ENCODE measurements at regions not wholly inside any gene's neighbourhood (a gene's known extent, or its start where the extent isn't known, plus 50 kb on each side); places are given as distances from the start of the nearest gene placed in this dataset.

DNA sequence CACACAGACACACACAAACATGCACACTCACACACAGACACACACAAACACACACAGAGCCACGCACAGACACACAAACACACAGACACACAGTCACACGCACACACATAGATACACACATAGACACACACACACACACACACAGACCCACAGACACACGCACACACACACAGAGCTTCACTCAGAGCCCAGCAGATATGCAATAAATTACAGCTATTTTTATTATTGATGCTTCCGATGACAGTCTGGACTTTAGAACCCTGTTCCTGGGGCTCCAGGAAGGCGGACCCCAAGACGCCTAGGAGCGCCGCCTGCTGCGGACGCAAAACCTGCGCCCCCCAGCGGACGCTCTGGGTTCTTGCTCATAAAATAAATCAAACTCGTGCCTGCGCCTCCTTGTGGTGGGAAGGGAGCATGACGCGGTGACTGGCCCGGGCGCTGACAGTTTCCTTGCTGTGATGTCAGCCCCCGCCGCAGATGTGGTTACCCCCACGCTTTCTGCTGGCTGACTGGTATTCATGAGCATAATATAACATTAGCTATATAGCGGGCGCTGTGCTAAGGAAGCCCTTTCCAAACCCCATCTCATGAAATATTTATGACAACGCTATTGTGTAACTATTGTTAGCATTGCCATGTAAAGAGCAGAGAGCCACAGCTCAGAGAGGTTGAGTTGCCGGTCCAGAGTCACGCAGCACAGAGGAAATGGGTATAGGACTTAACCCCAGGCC lies 64.4 kb upstream of the TM9SF2 start:
- DNase-seq (ENCODE audit: low read depth), result peak; percentile 90
- H3K4me3 ChIP-seq (ENCODE audit: low read depth, low read length), result no peak overlapping the region
- TF ChIP-seq, protein P1, sequence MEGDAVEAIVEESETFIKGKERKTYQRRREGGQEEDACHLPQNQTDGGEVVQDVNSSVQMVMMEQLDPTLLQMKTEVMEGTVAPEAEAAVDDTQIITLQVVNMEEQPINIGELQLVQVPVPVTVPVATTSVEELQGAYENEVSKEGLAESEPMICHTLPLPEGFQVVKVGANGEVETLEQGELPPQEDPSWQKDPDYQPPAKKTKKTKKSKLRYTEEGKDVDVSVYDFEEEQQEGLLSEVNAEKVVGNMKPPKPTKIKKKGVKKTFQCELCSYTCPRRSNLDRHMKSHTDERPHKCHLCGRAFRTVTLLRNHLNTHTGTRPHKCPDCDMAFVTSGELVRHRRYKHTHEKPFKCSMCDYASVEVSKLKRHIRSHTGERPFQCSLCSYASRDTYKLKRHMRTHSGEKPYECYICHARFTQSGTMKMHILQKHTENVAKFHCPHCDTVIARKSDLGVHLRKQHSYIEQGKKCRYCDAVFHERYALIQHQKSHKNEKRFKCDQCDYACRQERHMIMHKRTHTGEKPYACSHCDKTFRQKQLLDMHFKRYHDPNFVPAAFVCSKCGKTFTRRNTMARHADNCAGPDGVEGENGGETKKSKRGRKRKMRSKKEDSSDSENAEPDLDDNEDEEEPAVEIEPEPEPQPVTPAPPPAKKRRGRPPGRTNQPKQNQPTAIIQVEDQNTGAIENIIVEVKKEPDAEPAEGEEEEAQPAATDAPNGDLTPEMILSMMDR (conservative IDR thresholded peaks at IDR 0.05; ENCODE audit: low read depth, low read length), result peak; percentile 99

DNA sequence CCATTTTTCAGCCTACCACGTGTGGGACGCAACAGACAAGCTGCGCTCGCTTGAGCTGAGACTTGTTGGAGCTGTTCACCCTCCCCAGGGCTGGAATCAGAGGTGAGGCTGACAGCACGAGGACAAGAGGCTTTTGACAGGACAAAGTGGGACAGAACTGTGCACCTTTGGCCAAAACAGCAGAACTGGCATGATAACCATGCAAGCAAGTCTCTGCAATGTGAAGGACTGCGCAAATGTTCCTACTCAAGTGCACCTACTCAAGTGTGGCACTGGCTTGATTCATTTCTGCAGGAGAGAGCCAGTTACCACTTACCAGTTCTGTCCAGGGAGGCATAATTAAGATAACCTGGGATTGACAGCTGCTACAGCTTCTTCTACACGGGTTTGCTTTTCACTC lies 62.2 kb upstream of the TM9SF2 start:
- H3K4me3 ChIP-seq (ENCODE audit: low read depth, low read length), result no peak overlapping the region
- no peak for DNase-seq (ENCODE audit: low read depth)
- TF ChIP-seq, protein P1 (conservative IDR thresholded peaks at IDR 0.05; ENCODE audit: low read depth, low read length), result no peak

DNA sequence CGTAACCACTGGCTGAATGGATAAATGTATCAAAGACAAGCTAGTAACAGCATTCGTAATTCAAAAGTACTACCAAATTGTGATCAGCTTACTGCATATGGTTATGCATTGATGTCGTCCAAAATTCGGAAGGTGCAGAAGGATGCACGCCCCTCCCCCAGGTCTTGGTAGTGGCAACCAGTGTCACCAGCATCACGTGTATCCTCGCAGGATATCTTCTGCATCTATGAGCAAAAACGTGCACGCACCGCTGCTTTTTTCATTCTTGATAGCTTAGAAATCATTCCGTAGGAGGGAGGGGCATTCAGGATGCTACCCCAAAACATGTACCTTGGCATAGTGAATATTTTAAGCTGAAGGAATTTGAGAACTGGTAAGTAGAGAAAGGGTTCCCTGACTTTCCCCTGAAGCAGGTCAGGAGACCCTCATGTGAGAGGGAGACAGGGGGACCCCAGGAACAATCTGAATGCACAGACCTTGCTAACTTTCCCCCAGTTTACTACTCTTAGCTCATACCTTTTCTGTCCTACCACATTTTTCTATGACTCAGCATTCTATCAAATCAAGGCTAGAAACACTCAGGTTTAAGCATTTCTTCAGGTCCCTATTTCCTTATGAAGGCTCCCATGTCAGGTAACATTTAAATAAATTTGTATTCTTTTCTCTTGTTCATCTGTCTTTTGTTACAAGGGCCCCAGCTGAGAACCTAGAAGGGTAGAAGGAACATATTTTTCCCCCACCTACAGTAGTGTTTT lies 61.2 kb upstream of the TM9SF2 start:
- H3K4me3 ChIP-seq (ENCODE audit: low read depth, low read length), result no peak overlapping the region
- TF ChIP-seq, protein P1 (conservative IDR thresholded peaks at IDR 0.05; ENCODE audit: low read depth, low read length), result no peak
- no peak for DNase-seq (ENCODE audit: low read depth)

DNA sequence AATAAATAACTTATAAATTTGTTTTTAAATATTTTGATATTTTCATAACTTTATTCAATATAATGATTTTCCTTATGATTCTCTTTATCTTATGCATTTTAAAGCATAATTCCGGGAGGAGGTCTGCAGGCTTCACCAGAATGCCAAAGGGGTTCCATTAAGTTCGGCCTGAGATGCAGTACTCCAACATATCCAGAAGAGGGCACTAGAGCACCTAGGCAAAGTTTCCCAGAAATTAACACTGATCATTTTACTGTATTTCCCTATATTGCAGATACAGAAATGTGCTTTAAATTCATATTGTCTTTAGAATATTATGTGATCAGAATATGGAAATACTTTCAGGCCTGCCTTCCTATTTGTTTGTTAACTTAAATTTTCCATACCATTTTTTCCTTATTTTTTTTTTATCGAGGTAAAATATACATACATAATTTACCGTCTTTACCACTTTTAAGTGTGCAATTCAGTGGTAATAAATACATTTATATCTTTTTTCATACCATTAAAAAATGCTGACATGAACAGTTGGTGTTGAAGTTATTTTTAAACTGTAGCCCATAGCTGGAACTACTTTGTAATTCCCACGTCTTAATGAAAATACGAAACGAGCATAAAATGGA lies 58.9 kb upstream of the TM9SF2 start:
- peak; percentile 75 for DNase-seq (ENCODE audit: low read depth)
- TF ChIP-seq, protein P1 (conservative IDR thresholded peaks at IDR 0.05; ENCODE audit: low read depth, low read length), result peak; percentile 93
- no peak overlapping the region for H3K4me3 ChIP-seq (ENCODE audit: low read depth, low read length)

DNA sequence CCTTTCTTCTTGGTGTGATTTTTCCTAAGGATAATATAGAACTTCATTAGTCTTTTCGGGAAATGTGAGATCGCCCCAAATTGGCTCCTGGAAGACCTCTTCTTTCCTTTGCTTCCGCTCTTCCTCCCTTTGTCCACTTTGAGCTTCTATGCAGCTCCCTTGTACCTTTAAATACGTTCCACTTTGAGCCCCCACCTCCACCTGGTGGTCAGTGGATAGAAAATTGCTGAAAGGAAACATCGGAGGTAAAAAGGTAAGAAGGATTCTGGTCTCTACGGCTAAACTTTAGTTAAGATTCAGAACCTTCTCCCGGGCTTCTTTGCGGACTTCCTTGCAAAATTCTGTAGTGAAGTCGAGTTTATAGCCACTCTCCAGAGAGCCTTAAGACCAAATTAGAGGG lies 55.0 kb upstream of the TM9SF2 start:
- no peak overlapping the region for H3K4me3 ChIP-seq (ENCODE audit: low read depth, low read length)
- DNase-seq (ENCODE audit: low read depth), result no peak
- TF ChIP-seq, protein P1 (conservative IDR thresholded peaks at IDR 0.05; ENCODE audit: low read depth, low read length), result no peak

DNA sequence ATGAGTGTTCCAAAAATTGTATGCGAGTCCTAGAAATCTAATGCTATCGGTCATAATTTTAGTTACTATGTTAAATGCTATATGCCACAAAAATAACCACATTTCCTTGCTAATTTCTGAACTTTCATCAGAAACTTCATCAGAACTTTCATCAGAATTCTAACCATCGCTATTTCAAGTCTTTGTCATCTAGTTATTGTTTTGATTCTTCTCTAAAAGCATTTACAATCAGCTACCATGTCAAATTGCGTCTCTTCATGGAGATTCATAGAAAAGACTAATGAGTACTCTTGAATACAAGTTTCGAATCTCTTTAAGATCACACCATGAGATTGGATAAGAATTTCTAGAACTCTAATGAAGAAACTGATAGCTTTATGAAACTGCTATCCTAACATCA lies 52.7 kb upstream of the TM9SF2 start:
- no peak overlapping the region for H3K4me3 ChIP-seq (ENCODE audit: low read depth, low read length)
- DNase-seq (ENCODE audit: low read depth), result no peak
- TF ChIP-seq, protein P1 (conservative IDR thresholded peaks at IDR 0.05; ENCODE audit: low read depth, low read length), result no peak

Measured in choroid plexus epithelial cell (primary cell).